GM18502 (cell line): ENCODE measurements at regions not wholly inside any gene's neighbourhood (a gene's known extent, or its start where the extent isn't known, plus 50 kb on each side); places are given as distances from the start of the nearest gene placed in this dataset.
"Not testable (repeated sequence)": the region's sequence is repeated elsewhere in the genome, so short reads cannot be mapped to it uniquely, and the experiment has no call there.

Experiments
- ATAC-seq: cut with Tn5 transposase; IDR thresholded peaks from one replicate; pipeline ENCODE4 v1.9.1; 2021; ENCODE audit warnings: mild to moderate bottlenecking; ENCODE audit not compliant: unreplicated experiment, poor library complexity

GRCh38 chr16:88161623-88162275 is 210.5 kb downstream of the BANP start:
- not testable (repeated sequence) for ATAC-seq

GRCh38 chr16:88162778-88163177 is 211.5 kb downstream of the BANP start:
- not testable (repeated sequence) for ATAC-seq

DNA sequence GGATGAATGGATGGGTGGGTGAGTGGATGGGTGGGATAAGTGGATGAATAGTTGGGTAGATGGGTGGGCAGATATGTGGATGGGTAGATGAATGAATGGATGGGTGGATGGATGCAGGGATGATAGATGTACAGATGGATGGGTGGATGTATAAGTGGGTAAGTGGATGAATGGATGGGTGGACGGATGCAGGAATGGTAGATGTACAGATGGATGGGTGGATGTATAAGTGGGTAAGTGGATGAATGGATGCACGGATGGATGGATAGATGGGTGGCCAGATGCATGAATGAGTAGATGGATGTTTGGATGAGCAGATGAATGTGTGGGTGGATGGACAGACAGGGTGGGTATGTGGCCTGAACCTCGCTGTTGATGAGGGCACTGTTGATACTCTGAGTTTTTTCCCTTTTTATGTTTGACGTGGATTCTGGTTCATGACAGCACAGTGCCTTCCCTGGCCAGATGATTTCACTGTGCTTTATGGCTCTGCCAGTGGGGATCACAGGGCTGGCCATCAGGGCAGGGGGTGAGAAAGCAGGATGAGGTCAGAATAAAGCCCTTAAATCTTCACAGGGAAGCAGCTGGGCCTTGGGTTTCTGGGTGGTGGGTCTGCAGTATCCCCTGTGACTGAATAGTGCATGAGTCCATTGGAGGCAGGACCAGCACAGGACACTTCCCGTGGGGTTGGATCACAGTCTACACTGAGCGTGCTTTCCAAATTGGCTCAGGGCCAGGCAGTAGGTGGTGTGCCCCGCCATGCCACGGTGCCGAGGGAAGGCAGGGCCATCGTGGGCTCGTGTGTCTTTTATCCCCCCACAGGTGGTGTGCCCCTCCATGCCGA is 213.2 kb downstream of the BANP start:
- ATAC-seq = not testable (repeated sequence)

- ATAC-seq = not testable (repeated sequence)
These were observed 213.9 kb downstream of the BANP start for GRCh38 chr16:88165040-88165544.

DNA sequence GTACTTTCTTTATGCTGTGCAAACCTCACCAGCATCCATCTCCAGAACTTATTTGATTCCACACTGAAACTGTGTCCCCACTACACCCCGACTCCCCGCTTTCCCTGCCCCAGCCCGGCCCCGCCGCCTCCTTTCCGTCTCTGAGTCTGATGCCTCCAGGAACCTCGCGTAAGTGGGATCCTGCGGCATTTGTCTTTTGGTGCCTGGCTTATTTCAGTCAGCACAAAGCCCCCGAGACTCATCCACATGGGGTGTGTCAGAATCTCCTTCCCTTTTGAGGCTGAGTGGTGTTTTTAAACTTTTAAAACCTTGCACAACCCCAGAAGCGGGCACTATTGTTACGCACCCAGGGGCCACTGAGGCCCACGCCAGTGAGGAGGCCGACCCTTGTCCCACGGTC is 214.4 kb downstream of the BANP start:
- ATAC-seq = not testable (repeated sequence)

DNA sequence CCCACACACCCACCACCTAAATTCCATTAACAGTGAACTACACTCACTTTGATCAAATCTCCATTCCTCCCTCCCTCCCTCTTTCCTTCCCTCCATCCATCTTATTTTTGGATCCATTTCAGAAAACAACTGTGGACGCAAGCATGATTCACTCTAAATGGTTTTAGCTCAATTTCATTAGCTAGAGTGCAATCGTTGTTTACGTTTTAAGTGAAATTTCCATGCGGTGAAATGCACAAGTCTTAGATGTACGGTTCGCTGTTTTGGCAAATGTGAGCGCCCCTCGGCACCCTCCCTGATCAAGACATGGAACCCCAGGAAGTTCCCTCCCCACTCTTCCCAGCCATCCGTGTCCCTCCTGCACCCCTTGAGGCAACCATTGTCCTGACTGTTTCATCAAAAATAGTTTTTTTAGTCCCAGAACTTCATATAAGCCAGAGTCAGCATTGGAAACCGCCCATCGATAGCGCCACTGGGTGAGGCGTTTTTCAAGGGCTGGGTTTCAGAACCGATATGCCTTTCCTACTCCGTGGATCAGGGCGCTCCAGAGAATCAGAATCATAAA is 215.1 kb downstream of the BANP start:
- ATAC-seq = not testable (repeated sequence)

GRCh38 chr16:88167798-88168556 is 214.8 kb upstream of the ZNF469 start:
- ATAC-seq = not testable (repeated sequence)

DNA sequence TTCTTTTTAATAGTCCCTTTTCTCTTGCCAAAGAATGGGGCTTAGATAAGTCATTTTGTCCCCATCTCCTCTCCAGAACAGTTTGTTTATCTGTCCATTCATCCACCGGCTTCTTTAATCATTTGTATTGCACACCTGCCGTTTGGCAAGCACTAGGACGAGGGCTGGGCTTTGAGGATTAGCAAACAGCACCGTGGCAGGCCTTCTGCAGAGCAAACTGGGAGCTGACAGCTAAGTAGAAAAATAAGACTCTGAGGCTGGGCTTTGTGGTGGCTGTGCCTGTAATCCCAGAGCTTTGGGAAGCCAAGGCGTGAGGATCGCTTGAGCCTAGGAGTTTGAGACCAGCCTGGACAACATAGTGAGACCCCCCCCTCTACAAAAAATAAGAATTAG is 214.2 kb upstream of the ZNF469 start:
- ATAC-seq = not testable (repeated sequence)

DNA sequence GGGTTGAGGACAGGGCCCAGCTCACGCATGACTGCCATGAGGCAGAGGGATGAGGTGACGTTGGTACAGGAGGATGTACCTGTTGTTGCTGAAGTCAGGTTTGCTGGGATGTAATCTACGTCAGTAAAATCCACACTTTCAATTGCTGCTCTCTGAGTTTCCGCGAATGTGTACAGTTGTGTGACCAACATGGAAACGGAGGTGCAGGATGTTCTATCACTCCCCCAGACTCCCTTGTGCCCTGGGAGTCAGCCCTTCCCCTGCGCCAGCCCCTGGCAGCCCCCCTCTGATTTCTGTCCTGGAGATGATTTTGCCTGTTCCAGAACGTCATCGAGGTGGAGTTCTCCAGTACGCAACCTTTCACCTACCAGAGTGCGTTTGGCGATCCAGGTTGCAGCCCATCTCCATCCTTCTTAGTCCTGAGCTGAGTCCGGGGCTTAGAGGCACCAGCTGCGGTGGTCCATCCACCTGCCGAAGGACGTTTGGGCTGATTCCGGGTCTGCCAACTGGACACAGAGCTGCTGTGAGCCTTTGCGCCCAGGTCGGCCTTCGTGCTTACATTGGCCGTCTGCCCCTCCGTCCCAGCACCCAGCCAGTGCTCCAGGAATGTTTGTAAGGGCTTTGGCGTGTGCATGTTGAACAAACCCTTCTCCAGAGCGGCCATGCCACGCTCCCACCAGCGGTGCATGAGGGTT is 213.5 kb upstream of the ZNF469 start:
- not testable (repeated sequence) for ATAC-seq

DNA sequence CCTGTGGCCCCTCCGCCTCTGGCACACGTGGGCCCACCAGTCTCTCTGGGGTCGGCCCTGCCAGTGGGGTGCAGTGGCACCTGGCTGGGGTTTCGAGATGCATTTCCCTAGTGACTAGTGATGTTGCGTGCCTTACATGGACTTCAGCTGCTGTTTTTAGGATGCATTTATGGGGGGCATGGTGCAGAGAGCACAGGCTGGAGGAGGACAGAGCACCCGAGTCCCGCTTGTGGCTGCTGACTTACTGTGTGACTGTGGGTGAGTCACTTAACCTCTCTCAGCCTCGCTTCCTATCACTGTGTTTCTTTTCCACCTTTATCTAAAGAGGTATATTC is 213.0 kb upstream of the ZNF469 start:
- ATAC-seq = not testable (repeated sequence)

GRCh38 chr16:88170528-88170991 is 212.2 kb upstream of the ZNF469 start:
- no peak for ATAC-seq

GRCh38 chr16:88171126-88171525 is 211.6 kb upstream of the ZNF469 start:
- not testable (repeated sequence) for ATAC-seq

DNA sequence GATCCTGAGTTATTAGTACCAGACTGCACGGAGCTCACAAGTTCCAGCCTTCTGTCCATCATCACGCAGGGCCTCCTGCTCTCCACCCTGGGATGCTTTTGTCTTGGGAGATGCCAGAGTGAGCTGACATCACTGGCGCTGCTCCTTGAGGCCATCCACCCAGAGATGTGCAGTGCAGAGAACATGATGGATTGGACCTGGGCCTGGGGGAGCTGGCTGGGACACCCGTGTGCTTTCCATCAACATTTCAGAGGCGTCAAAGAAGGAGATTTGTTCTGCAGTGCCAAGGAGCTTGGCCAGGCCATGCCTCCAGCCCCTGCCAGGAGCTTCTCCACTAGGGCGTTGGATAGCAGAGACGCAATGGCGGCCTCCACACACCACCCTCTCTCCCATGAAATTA is 206.6 kb upstream of the ZNF469 start:
- not testable (repeated sequence) for ATAC-seq

GRCh38 chr16:88176591-88177180 is 206.1 kb upstream of the ZNF469 start:
- ATAC-seq = not testable (repeated sequence)

GRCh38 chr16:88178251-88178650 is 204.5 kb upstream of the ZNF469 start:
- ATAC-seq = not testable (repeated sequence)

DNA sequence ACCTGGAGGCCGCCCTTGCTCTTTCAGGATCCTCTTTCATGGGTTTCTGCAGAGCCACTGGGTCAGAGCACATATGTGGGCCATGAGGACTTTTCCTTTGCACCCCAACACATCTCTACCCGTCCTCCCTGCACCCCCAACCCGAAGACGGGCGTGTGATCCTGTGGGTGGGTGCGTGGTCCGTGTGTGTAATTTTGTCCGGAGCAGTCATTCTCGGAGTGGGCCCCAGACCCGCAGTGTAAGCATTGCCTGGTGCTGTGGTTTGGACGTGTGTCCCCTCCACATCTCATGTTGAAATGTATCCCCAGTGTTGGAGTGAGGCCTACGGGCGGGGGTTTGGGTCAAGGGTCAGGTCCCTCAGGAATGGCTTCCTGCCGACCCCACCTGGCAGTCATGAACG is 203.9 kb upstream of the ZNF469 start:
- not testable (repeated sequence) for ATAC-seq

GRCh38 chr16:88182967-88183881 is 199.5 kb upstream of the ZNF469 start:
- ATAC-seq = not testable (repeated sequence)

GRCh38 chr16:88184053-88184452 is 198.7 kb upstream of the ZNF469 start:
- ATAC-seq = not testable (repeated sequence)
